NT2/D1 (cell line): ENCODE measurements at regions not wholly inside any gene's neighbourhood (a gene's known extent, or its start where the extent isn't known, plus 50 kb on each side); places are given as distances from the start of the nearest gene placed in this dataset.
"Not testable (repeated sequence)": the region's sequence is repeated elsewhere in the genome, so short reads cannot be mapped to it uniquely, and the experiment has no call there.

Source experiments
- DNase-seq: peaks from one replicate; pipeline ENCODE4 v3.0.0-alpha.2; 2011; ENCODE audit warnings: low read depth, low spot score
- H3K27me3 ChIP-seq: 2 replicates; pipeline ENCODE4 v1.6.0; 2011; ENCODE audit warnings: mild to moderate bottlenecking; ENCODE audit not compliant: insufficient read length, insufficient read depth
- H3K36me3 ChIP-seq: 2 replicates; pipeline ENCODE4 v1.6.1; 2011; ENCODE audit warnings: mild to moderate bottlenecking, low read length, mixed read lengths; ENCODE audit not compliant: insufficient read depth, insufficient read length
- H3K4me1 ChIP-seq: 2 replicates; pipeline ENCODE4 v1.5.1; 2011; ENCODE audit not compliant: insufficient read depth, insufficient read length
- H3K4me3 ChIP-seq: 2 replicates; pipeline ENCODE4 v1.5.1; 2011; ENCODE audit warnings: low read depth; ENCODE audit not compliant: insufficient read length
- H3K9ac ChIP-seq: 2 replicates; pipeline ENCODE4 v1.6.0; 2011; ENCODE audit warnings: low read depth; ENCODE audit not compliant: insufficient read length
- H3K9me3 ChIP-seq: 2 replicates; pipeline ENCODE4 v1.5.1; 2011; ENCODE audit warnings: mild to moderate bottlenecking, low read length; ENCODE audit not compliant: insufficient read depth
- SUZ12 ChIP-seq: IDR thresholded peaks from 2 replicates; pipeline ENCODE4 v1.6.1; 2011; ENCODE audit not compliant: insufficient read length, insufficient read depth; ENCODE audit errors: extremely low read depth
- YY1 ChIP-seq: IDR thresholded peaks from 2 replicates; pipeline ENCODE4 v1.6.1; 2011; ENCODE audit not compliant: insufficient read length, insufficient read depth
- ZNF274 ChIP-seq: IDR thresholded peaks from 2 replicates; pipeline ENCODE4 v1.6.1; 2011; ENCODE audit warnings: mild to moderate bottlenecking, low read depth, low read length

GRCh38 chr2:195535911-195536522 is 121.0 kb upstream of the SLC39A10 start:
- TF ChIP-seq YY1 (no peak), ZNF274 (no peak), SUZ12 (no peak)
- no peak for DNase-seq
- H3K4me1 ChIP-seq, result no peaks in the 10 kb centered on the region
- H3K36me3 ChIP-seq, result no peaks in the 10 kb centered on the region
- no peak overlapping the region for H3K4me3 ChIP-seq
- no peak overlapping the region for H3K9ac ChIP-seq
- H3K9me3 ChIP-seq, result no peaks in the 10 kb centered on the region
- H3K27me3 ChIP-seq, result no peaks in the 10 kb centered on the region

- Histone ChIP-seq H3K9ac (no peak overlapping the region), H3K27me3 (no peaks in the 10 kb centered on the region), H3K4me1 (no peaks in the 10 kb centered on the region), H3K36me3 (no peaks in the 10 kb centered on the region), H3K9me3 (no peaks in the 10 kb centered on the region), H3K4me3 (no peak overlapping the region)
- no peak for TF ChIP-seq SUZ12
- TF ChIP-seq YY1, result no peak
- TF ChIP-seq ZNF274, result no peak
- DNase-seq, result no peak
Measured at GRCh38 chr2:195534971-195535370, 122.1 kb upstream of the SLC39A10 start.

- Histone ChIP-seq H3K4me3 (no peak overlapping the region), H3K27me3 (no peaks in the 10 kb centered on the region), H3K9me3 (no peaks in the 10 kb centered on the region), H3K36me3 (no peaks in the 10 kb centered on the region), H3K9ac (no peak overlapping the region), H3K4me1 (no peaks in the 10 kb centered on the region)
- DNase-seq, result no peak
- no peak for TF ChIP-seq SUZ12
- TF ChIP-seq YY1, result no peak
- no peak for TF ChIP-seq ZNF274
Measured at GRCh38 chr2:195533771-195534642, 123.0 kb upstream of the SLC39A10 start.

- H3K9me3 ChIP-seq, result no peaks in the 10 kb centered on the region
- no peak overlapping the region for H3K4me3 ChIP-seq
Measured at GRCh38 chr2:195532628-195533271, 124.3 kb upstream of the SLC39A10 start.

GRCh38 chr2:195532255-195532627 is 124.8 kb upstream of the SLC39A10 start:
- no peaks in the 10 kb centered on the region for H3K36me3 ChIP-seq
- H3K9ac ChIP-seq, result no peak overlapping the region
- TF ChIP-seq SUZ12 (no peak), ZNF274 (no peak), YY1 (no peak)
- no peaks in the 10 kb centered on the region for H3K27me3 ChIP-seq
- no peaks in the 10 kb centered on the region for H3K4me1 ChIP-seq
- H3K4me3 ChIP-seq, result no peak overlapping the region
- no peaks in the 10 kb centered on the region for H3K9me3 ChIP-seq
- DNase-seq, result no peak

More at GRCh38 chr2:195532628-195533271, 124.3 kb upstream of the SLC39A10 start:
- H3K4me1 ChIP-seq, result no peaks in the 10 kb centered on the region
- no peak overlapping the region for H3K9ac ChIP-seq
- H3K27me3 ChIP-seq, result no peaks in the 10 kb centered on the region
- TF ChIP-seq YY1 (no peak), SUZ12 (no peak), ZNF274 (no peak)
- no peaks in the 10 kb centered on the region for H3K36me3 ChIP-seq
- no peak for DNase-seq

GRCh38 chr2:195531754-195532153 is 125.3 kb upstream of the SLC39A10 start:
- Histone ChIP-seq H3K9me3 (no peaks in the 10 kb centered on the region), H3K36me3 (no peaks in the 10 kb centered on the region), H3K27me3 (no peaks in the 10 kb centered on the region), H3K9ac (no peak overlapping the region), H3K4me3 (no peak overlapping the region), H3K4me1 (no peaks in the 10 kb centered on the region)
- TF ChIP-seq SUZ12 (no peak), YY1 (no peak), ZNF274 (no peak)
- no peak for DNase-seq

- peak; percentile 14 for TF ChIP-seq YY1
- H3K4me1 ChIP-seq, H3K27me3 ChIP-seq, H3K9ac ChIP-seq, H3K4me3 ChIP-seq, DNase-seq, H3K36me3 ChIP-seq: not testable (repeated sequence)
- H3K9me3 ChIP-seq, result peaks cover 12% of the 10 kb centered on the region; the same call in 1 of the 2 replicates
Measured at GRCh38 chr2:195523242-195523641, 133.8 kb upstream of the SLC39A10 start.
